ENCODE measurements at regions not wholly inside any gene's neighbourhood (a gene's known extent, or its start where the extent isn't known, plus 50 kb on each side); places are given as distances from the start of the nearest gene placed in this dataset.
A peak's percentile ranks its signal among the peaks of the same experiment; 100 is the strongest.

- peaks cover 2% of the 10 kb centered on the region for H3K4me1 Mint-ChIP-seq
- ATAC-seq (no peak), DNase-seq (no peak)
- no peaks in the 10 kb centered on the region for H3K36me3 Mint-ChIP-seq (ENCODE audit: low read depth)
- H3K4me3 Mint-ChIP-seq, result no peak overlapping the region
- peaks cover 6% of the 10 kb centered on the region for H3K27me3 Mint-ChIP-seq
- H3K27ac Mint-ChIP-seq, result no peak overlapping the region
- H3K9me3 ChIP-seq (ENCODE audit: control insufficient read depth, low read length, poor library complexity, severe bottlenecking), result no peaks in the 10 kb centered on the region
These were observed 126.1 kb upstream of the SNTG2 start for GRCh38 chr2:824524-824923.

GRCh38 chr2:821546-821945 is 129.1 kb upstream of the SNTG2 start:
- DNase-seq, result no peak
- no peaks in the 10 kb centered on the region for H3K9me3 ChIP-seq (ENCODE audit: control insufficient read depth, low read length, poor library complexity, severe bottlenecking)
- H3K27me3 Mint-ChIP-seq, result peaks cover 6% of the 10 kb centered on the region
- no peaks in the 10 kb centered on the region for H3K36me3 Mint-ChIP-seq (ENCODE audit: low read depth)
- no peak overlapping the region for H3K4me3 Mint-ChIP-seq
- no peak for ATAC-seq
- peaks cover 2% of the 10 kb centered on the region for H3K4me1 Mint-ChIP-seq
- no peak overlapping the region for H3K27ac Mint-ChIP-seq

- Mint-ChIP-seq H3K4me3 (no peak overlapping the region), H3K27ac (no peak overlapping the region), H3K27me3 (peaks cover 11% of the 10 kb centered on the region), H3K36me3 (ENCODE audit: low read depth) (no peaks in the 10 kb centered on the region), H3K4me1 (peaks cover 2% of the 10 kb centered on the region)
- DNase-seq, result no peak
- no peak for ATAC-seq
- no peaks in the 10 kb centered on the region for H3K9me3 ChIP-seq (ENCODE audit: control insufficient read depth, low read length, poor library complexity, severe bottlenecking)
These were observed 131.0 kb upstream of the SNTG2 start for GRCh38 chr2:819601-820000.

- no peak for ATAC-seq
- no peaks in the 10 kb centered on the region for H3K9me3 ChIP-seq (ENCODE audit: control insufficient read depth, low read length, poor library complexity, severe bottlenecking)
- H3K4me3 Mint-ChIP-seq, result no peak overlapping the region
- H3K27ac Mint-ChIP-seq, result no peak overlapping the region
- peaks cover 2% of the 10 kb centered on the region for H3K4me1 Mint-ChIP-seq
- peaks cover 11% of the 10 kb centered on the region for H3K27me3 Mint-ChIP-seq
- no peaks in the 10 kb centered on the region for H3K36me3 Mint-ChIP-seq (ENCODE audit: low read depth)
- no peak for DNase-seq
These were observed 131.5 kb upstream of the SNTG2 start for GRCh38 chr2:819121-819520.

GRCh38 chr2:817336-818015 is 133.2 kb upstream of the SNTG2 start:
- Mint-ChIP-seq H3K27ac (no peak overlapping the region), H3K36me3 (ENCODE audit: low read depth) (no peaks in the 10 kb centered on the region), H3K4me3 (no peak overlapping the region), H3K4me1 (no peaks in the 10 kb centered on the region), H3K27me3 (peaks cover 11% of the 10 kb centered on the region)
- ATAC-seq (no peak), DNase-seq (no peak)
- no peaks in the 10 kb centered on the region for H3K9me3 ChIP-seq (ENCODE audit: control insufficient read depth, low read length, poor library complexity, severe bottlenecking)

GRCh38 chr2:816278-816677 is 134.4 kb upstream of the SNTG2 start:
- ATAC-seq, result no peak
- H3K4me3 Mint-ChIP-seq, result no peak overlapping the region

GRCh38 chr2:810397-810796 is 133.2 kb upstream of the TMEM18 start:
- Mint-ChIP-seq H3K36me3 (ENCODE audit: low read depth) (no peaks in the 10 kb centered on the region), H3K27me3 (no peaks in the 10 kb centered on the region), H3K27ac (no peak overlapping the region)

More at GRCh38 chr2:816278-816677, 134.4 kb upstream of the SNTG2 start:
- no peak for DNase-seq
- Mint-ChIP-seq H3K4me1 (no peaks in the 10 kb centered on the region), H3K27ac (no peak overlapping the region), H3K27me3 (peaks cover 11% of the 10 kb centered on the region), H3K36me3 (ENCODE audit: low read depth) (no peaks in the 10 kb centered on the region)
- no peaks in the 10 kb centered on the region for H3K9me3 ChIP-seq (ENCODE audit: control insufficient read depth, low read length, poor library complexity, severe bottlenecking)

GRCh38 chr2:807300-807699 is 130.1 kb upstream of the TMEM18 start:
- no peaks in the 10 kb centered on the region for H3K36me3 Mint-ChIP-seq (ENCODE audit: low read depth)
- ATAC-seq, result no peak
- peaks cover 4% of the 10 kb centered on the region for H3K4me1 Mint-ChIP-seq
- H3K27ac Mint-ChIP-seq, result peak overlapping the region; percentile 17
- no peak overlapping the region for H3K4me3 Mint-ChIP-seq
- H3K9me3 ChIP-seq (ENCODE audit: control insufficient read depth, low read length, poor library complexity, severe bottlenecking), result no peaks in the 10 kb centered on the region
- DNase-seq, result no peak
- H3K27me3 Mint-ChIP-seq, result no peaks in the 10 kb centered on the region

More at GRCh38 chr2:810397-810796, 133.2 kb upstream of the TMEM18 start:
- no peaks in the 10 kb centered on the region for H3K9me3 ChIP-seq (ENCODE audit: control insufficient read depth, low read length, poor library complexity, severe bottlenecking)
- Mint-ChIP-seq H3K4me3 (no peak overlapping the region), H3K4me1 (peaks cover 4% of the 10 kb centered on the region)
- no peak for DNase-seq
- no peak for ATAC-seq

- no peak overlapping the region for H3K27ac Mint-ChIP-seq
- no peak overlapping the region for H3K4me3 Mint-ChIP-seq
- DNase-seq (no peak), ATAC-seq (no peak)
- H3K9me3 ChIP-seq (ENCODE audit: control insufficient read depth, low read length, poor library complexity, severe bottlenecking), result no peaks in the 10 kb centered on the region
- H3K36me3 Mint-ChIP-seq (ENCODE audit: low read depth), result no peaks in the 10 kb centered on the region
- H3K4me1 Mint-ChIP-seq, result peaks cover 4% of the 10 kb centered on the region
- no peaks in the 10 kb centered on the region for H3K27me3 Mint-ChIP-seq
These were observed 128.5 kb upstream of the TMEM18 start for GRCh38 chr2:805664-806063.

- ATAC-seq (no peak), DNase-seq (no peak)
- Mint-ChIP-seq H3K27me3 (no peaks in the 10 kb centered on the region), H3K4me3 (no peak overlapping the region), H3K36me3 (ENCODE audit: low read depth) (no peaks in the 10 kb centered on the region), H3K4me1 (no peaks in the 10 kb centered on the region), H3K27ac (no peak overlapping the region)
- no peaks in the 10 kb centered on the region for H3K9me3 ChIP-seq (ENCODE audit: control insufficient read depth, low read length, poor library complexity, severe bottlenecking)
These were observed 120.8 kb upstream of the TMEM18 start for GRCh38 chr2:797993-798392.

- Mint-ChIP-seq H3K4me3 (no peak overlapping the region), H3K27me3 (no peaks in the 10 kb centered on the region), H3K36me3 (ENCODE audit: low read depth) (no peaks in the 10 kb centered on the region), H3K4me1 (no peaks in the 10 kb centered on the region), H3K27ac (no peak overlapping the region)
- H3K9me3 ChIP-seq (ENCODE audit: control insufficient read depth, low read length, poor library complexity, severe bottlenecking), result no peaks in the 10 kb centered on the region
- DNase-seq, result no peak
- no peak for ATAC-seq
These were observed 120.3 kb upstream of the TMEM18 start for GRCh38 chr2:797556-797955.

GRCh38 chr2:796141-796985 is 119.2 kb upstream of the TMEM18 start:
- Mint-ChIP-seq H3K4me3 (no peak overlapping the region), H3K36me3 (ENCODE audit: low read depth) (no peaks in the 10 kb centered on the region), H3K4me1 (no peaks in the 10 kb centered on the region), H3K27ac (no peak overlapping the region), H3K27me3 (no peaks in the 10 kb centered on the region)
- H3K9me3 ChIP-seq (ENCODE audit: control insufficient read depth, low read length, poor library complexity, severe bottlenecking), result no peaks in the 10 kb centered on the region
- no peak for DNase-seq
- ATAC-seq, result no peak

GRCh38 chr2:795531-796041 is 118.4 kb upstream of the TMEM18 start:
- Mint-ChIP-seq H3K4me3 (no peak overlapping the region), H3K27me3 (no peaks in the 10 kb centered on the region), H3K27ac (no peak overlapping the region), H3K36me3 (ENCODE audit: low read depth) (no peaks in the 10 kb centered on the region), H3K4me1 (no peaks in the 10 kb centered on the region)
- no peak for ATAC-seq
- DNase-seq, result no peak
- no peaks in the 10 kb centered on the region for H3K9me3 ChIP-seq (ENCODE audit: control insufficient read depth, low read length, poor library complexity, severe bottlenecking)
